Stimulated activated CD8-positive, alpha-beta memory T cell treated with anti-CD3 and anti-CD28 coated beads, Interleukin-7, amount 100 ng/mL, for 48 hours (primary cell): ENCODE measurements at regions not wholly inside any gene's neighbourhood (a gene's known extent, or its start where the extent isn't known, plus 50 kb on each side); places are given as distances from the start of the nearest gene placed in this dataset.

ENCODE experiments used
- DNase-seq, 2 donors: peaks; one replicate each; pipeline ENCODE4 v3.0.0-alpha.2; 2020; ENCODE audit warnings: low read depth in 1 of 2; ENCODE audit errors: extremely low read depth in 1 of 2

- DNase-seq: no peak
Measured at GRCh38 chr16:6113749-6114148, 1016.2 kb upstream of the EEF2KMT start.

GRCh38 chr16:6112700-6113099 is 1015.1 kb upstream of the EEF2KMT start:
- no peak for DNase-seq

GRCh38 chr16:6111390-6111789 is 1013.8 kb upstream of the EEF2KMT start:
- DNase-seq: no peak

- no peak for DNase-seq
Measured at GRCh38 chr16:6110346-6110745, 1012.8 kb upstream of the EEF2KMT start.

GRCh38 chr16:6106061-6106460 is 1008.5 kb upstream of the EEF2KMT start:
- no peak for DNase-seq

- DNase-seq: no peak
Measured at GRCh38 chr16:6105115-6105514, 1007.5 kb upstream of the EEF2KMT start.

GRCh38 chr16:6104428-6104827 is 1006.8 kb upstream of the EEF2KMT start:
- DNase-seq: no peak

- no peak for DNase-seq
Measured at GRCh38 chr16:6103561-6103960, 1006.0 kb upstream of the EEF2KMT start.

GRCh38 chr16:6099102-6099501 is 1001.5 kb upstream of the EEF2KMT start:
- DNase-seq: no peak

- DNase-seq: no peak
Measured at GRCh38 chr16:6096931-6097670, 999.5 kb upstream of the EEF2KMT start.

- no peak for DNase-seq
Measured at GRCh38 chr16:6095414-6095813, 997.8 kb upstream of the EEF2KMT start.

GRCh38 chr16:6091021-6091420 is 993.4 kb upstream of the EEF2KMT start:
- no peak for DNase-seq

GRCh38 chr16:6081320-6081976 is 983.9 kb upstream of the EEF2KMT start:
- no peak for DNase-seq

GRCh38 chr16:6076631-6077030 is 979.0 kb upstream of the EEF2KMT start:
- no peak for DNase-seq

- no peak for DNase-seq
Measured at GRCh38 chr16:6068063-6068462, 970.5 kb upstream of the EEF2KMT start.

- no peak for DNase-seq
Measured at GRCh38 chr16:6066652-6067051, 969.1 kb upstream of the EEF2KMT start.

- no peak for DNase-seq
Measured at GRCh38 chr16:6063526-6063925, 965.9 kb upstream of the EEF2KMT start.

- DNase-seq: no peak
Measured at GRCh38 chr16:6059671-6060070, 962.1 kb upstream of the EEF2KMT start.

- no peak for DNase-seq
Measured at GRCh38 chr16:6057821-6058220, 960.2 kb upstream of the EEF2KMT start.

GRCh38 chr16:6048017-6048416 is 950.4 kb upstream of the EEF2KMT start:
- no peak for DNase-seq

- no peak for DNase-seq
Measured at GRCh38 chr16:6047325-6047724, 949.7 kb upstream of the EEF2KMT start.

- DNase-seq: no peak
Measured at GRCh38 chr16:6038941-6039645, 941.5 kb upstream of the EEF2KMT start.
